ENCODE measurements at regions not wholly inside any gene's neighbourhood (a gene's known extent, or its start where the extent isn't known, plus 50 kb on each side); places are given as distances from the start of the nearest gene placed in this dataset.

- DNase-seq (ENCODE audit: low read depth, low spot score) (no peak), ATAC-seq (no peak)
- TF ChIP-seq REST (IDR thresholded peaks at IDR 0.05; ENCODE audit: low read depth) (no peak), SP1 (IDR thresholded peaks at IDR 0.05; ENCODE audit: low read depth) (no peak), CEBPB (IDR thresholded peaks at IDR 0.05; ENCODE audit: low read depth) (no peak), POLR2A (IDR thresholded peaks at IDR 0.05; ENCODE audit: borderline replicate concordance, extremely low read depth, insufficient read depth, insufficient read length) (no peak), SRF (IDR thresholded peaks at IDR 0.05; ENCODE audit: low read depth) (no peak), ELF1 (IDR thresholded peaks at IDR 0.05; ENCODE audit: borderline replicate concordance, low read depth) (no peak)
- Histone ChIP-seq H3K4me2 (ENCODE audit: low read length) (no peak overlapping the region), H4K20me1 (ENCODE audit: insufficient read depth) (no peaks in the 10 kb centered on the region), H3K27me3 (ENCODE audit: insufficient read depth, low read length) (no peaks in the 10 kb centered on the region), H3K36me3 (ENCODE audit: control insufficient read depth in 1 of 2, insufficient read depth in 2 of 2, low read length in 2 of 2) (no peaks in the 10 kb centered on the region), H2AFZ (ENCODE audit: low read depth, low read length, poor library complexity, severe bottlenecking) (peak overlapping the region; percentile 5), H3K4me1 (ENCODE audit: control insufficient read depth in 1 of 2, insufficient read depth in 2 of 2, low read length in 2 of 2) (no peaks in the 10 kb centered on the region), H3K27ac (ENCODE audit: low read depth, low read length) (no peak overlapping the region), H3K79me2 (ENCODE audit: insufficient read depth, low read length) (no peaks in the 10 kb centered on the region), H3K9me3 (ENCODE audit: control insufficient read depth in 1 of 2, insufficient read depth in 1 of 2, low read depth in 1 of 2, low read length in 2 of 2) (no peaks in the 10 kb centered on the region), H3K9ac (ENCODE audit: low read length) (no peak overlapping the region), H3K9me2 (ENCODE audit: insufficient read depth) (no peaks in the 10 kb centered on the region), H3K4me3 (replicated peaks in 1 of 2; ENCODE audit: low read depth in 1 of 2, low read length in 2 of 2) (no peak overlapping the region)
- CTCF ChIA-PET: no interaction called here
- POLR2A ChIA-PET: no interaction called here
- intact Hi-C loops (cut with micrococcal nuclease): no loop called here
- no TSS peak for BruUV-seq (replicated peaks)
- RAD21 ChIA-PET (ENCODE audit: low non-redundant PET in 1 of 2, low total read pairs in 2 of 2, uncharacterized antibody in 2 of 2, unreplicated experiment in 2 of 2): no interaction called here
Measured at GRCh38 chr4:156493858-156494257, 477.7 kb downstream of the PDGFC start.

GRCh38 chr4:156487107-156487506, 484.5 kb downstream of the PDGFC start:
- Histone ChIP-seq H3K9me2 (ENCODE audit: insufficient read depth) (no peaks in the 10 kb centered on the region), H3K9ac (ENCODE audit: low read length) (no peak overlapping the region), H3K27ac (ENCODE audit: low read depth, low read length) (no peak overlapping the region), H3K36me3 (ENCODE audit: control insufficient read depth in 1 of 2, insufficient read depth in 2 of 2, low read length in 2 of 2) (no peaks in the 10 kb centered on the region), H3K4me1 (ENCODE audit: control insufficient read depth in 1 of 2, insufficient read depth in 2 of 2, low read length in 2 of 2) (no peaks in the 10 kb centered on the region), H3K4me2 (ENCODE audit: low read length) (no peak overlapping the region), H3K27me3 (ENCODE audit: insufficient read depth, low read length) (no peaks in the 10 kb centered on the region), H3K4me3 (replicated peaks in 1 of 2; ENCODE audit: low read depth in 1 of 2, low read length in 2 of 2) (no peak overlapping the region), H2AFZ (ENCODE audit: low read depth, low read length, poor library complexity, severe bottlenecking) (no peak overlapping the region), H3K9me3 (ENCODE audit: control insufficient read depth in 1 of 2, insufficient read depth in 1 of 2, low read depth in 1 of 2, low read length in 2 of 2) (no peaks in the 10 kb centered on the region), H3K79me2 (ENCODE audit: insufficient read depth, low read length) (no peaks in the 10 kb centered on the region), H4K20me1 (ENCODE audit: insufficient read depth) (no peaks in the 10 kb centered on the region)
- POLR2A ChIA-PET: no interaction called here
- TF ChIP-seq POLR2A (IDR thresholded peaks at IDR 0.05; ENCODE audit: borderline replicate concordance, extremely low read depth, insufficient read depth, insufficient read length) (no peak), CEBPB (IDR thresholded peaks at IDR 0.05; ENCODE audit: low read depth) (no peak), EZH2phosphoT487 (IDR thresholded peaks at IDR 0.05; ENCODE audit: borderline replicate concordance) (no peak), ATF3 (IDR thresholded peaks at IDR 0.05) (no peak), MAX (IDR thresholded peaks at IDR 0.05) (no peak), SIN3A (IDR thresholded peaks at IDR 0.05; ENCODE audit: low read depth) (no peak), ELF1 (IDR thresholded peaks at IDR 0.05; ENCODE audit: borderline replicate concordance, low read depth) (no peak), JUND (IDR thresholded peaks at IDR 0.05) (no peak), CBX3 (IDR thresholded peaks at IDR 0.05; ENCODE audit: low read depth) (no peak), ZNF274 (IDR thresholded peaks at IDR 0.05; ENCODE audit: low read depth, low read length) (no peak), RAD21 (IDR thresholded peaks at IDR 0.05; ENCODE audit: low read depth) (no peak)
- RAD21 ChIA-PET (ENCODE audit: low non-redundant PET in 1 of 2, low total read pairs in 2 of 2, uncharacterized antibody in 2 of 2, unreplicated experiment in 2 of 2): no interaction called here
- DNase-seq (ENCODE audit: low read depth, low spot score): no peak
- CTCF ChIA-PET: no interaction called here
- ATAC-seq: no peak
- BruUV-seq (replicated peaks): no TSS peak
- intact Hi-C loops (cut with micrococcal nuclease): no loop called here

All from HCT116 (cell line).